ENCODE measurements at regions not wholly inside any gene's neighbourhood (a gene's known extent, or its start where the extent isn't known, plus 50 kb on each side); places are given as distances from the start of the nearest gene placed in this dataset.
A peak's percentile ranks its signal among the peaks of the same experiment; 100 is the strongest.

DNA sequence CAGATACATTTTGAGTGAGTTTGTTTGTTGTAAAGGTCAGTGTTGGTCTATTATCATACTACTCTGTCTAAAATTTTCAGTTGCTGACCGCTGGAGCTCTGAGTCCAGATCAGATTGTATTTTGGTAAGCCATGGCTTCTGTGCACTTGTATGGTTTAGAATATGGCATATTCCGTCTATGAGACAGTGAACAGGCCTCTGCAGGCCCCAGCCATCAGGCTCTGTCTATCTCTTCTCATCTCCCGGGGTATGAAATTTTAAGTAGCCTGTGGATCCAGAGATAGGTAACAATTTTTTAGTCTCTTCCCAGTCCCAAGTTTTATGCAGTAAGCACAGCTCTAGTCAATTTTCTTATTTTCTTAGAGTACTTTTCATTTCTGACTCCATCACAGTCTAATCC is 1929.1 kb upstream of the SEL1L start:
- no peak for ATAC-seq
- H3K27ac ChIP-seq = no peak overlapping the region
- intact Hi-C loops (cut with DNase I) = no loop called here
- TF ChIP-seq, protein P1, sequence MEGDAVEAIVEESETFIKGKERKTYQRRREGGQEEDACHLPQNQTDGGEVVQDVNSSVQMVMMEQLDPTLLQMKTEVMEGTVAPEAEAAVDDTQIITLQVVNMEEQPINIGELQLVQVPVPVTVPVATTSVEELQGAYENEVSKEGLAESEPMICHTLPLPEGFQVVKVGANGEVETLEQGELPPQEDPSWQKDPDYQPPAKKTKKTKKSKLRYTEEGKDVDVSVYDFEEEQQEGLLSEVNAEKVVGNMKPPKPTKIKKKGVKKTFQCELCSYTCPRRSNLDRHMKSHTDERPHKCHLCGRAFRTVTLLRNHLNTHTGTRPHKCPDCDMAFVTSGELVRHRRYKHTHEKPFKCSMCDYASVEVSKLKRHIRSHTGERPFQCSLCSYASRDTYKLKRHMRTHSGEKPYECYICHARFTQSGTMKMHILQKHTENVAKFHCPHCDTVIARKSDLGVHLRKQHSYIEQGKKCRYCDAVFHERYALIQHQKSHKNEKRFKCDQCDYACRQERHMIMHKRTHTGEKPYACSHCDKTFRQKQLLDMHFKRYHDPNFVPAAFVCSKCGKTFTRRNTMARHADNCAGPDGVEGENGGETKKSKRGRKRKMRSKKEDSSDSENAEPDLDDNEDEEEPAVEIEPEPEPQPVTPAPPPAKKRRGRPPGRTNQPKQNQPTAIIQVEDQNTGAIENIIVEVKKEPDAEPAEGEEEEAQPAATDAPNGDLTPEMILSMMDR (IDR thresholded peaks at IDR 0.05) = no peak
- H3K4me3 ChIP-seq = no peak overlapping the region
- no peaks in the 10 kb centered on the region for H3K36me3 ChIP-seq
- no peak for DNase-seq
- no peaks in the 10 kb centered on the region for H3K9me3 ChIP-seq
- no peak for FAIRE-seq
- no peaks in the 10 kb centered on the region for H3K27me3 ChIP-seq
- H3K4me1 ChIP-seq = no peaks in the 10 kb centered on the region
- WGBS, 2 donors = 92 to 94% methylated on average over 3 of the region's 3 CpGs

DNA sequence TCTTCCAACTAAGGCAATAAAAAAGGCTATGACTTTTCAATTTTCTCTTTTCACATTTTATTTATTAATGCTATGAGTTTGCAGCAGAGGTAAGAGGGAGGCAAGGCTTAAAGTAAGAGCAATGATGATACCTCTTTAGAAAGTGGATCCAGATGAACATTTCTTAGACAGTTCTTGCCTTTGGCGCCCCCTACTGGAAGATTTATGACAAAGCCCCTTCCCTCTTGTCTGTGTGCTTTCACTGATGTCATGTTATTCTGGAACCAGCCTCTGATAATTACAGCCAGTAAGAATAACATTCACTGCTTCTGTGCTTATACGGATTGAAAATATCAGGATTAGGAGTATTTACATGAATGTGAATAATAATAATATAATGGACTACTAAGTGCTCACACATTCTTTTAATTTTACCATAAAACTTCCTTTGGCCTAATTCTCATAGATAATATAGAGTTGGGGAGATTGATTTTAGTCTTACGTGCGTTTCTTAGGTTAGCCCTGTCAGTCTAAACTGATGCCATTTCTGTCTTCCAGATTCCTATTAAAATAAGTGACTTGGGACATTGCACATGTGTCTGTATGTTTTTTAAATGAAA is 1929.9 kb upstream of the SEL1L start:
- H3K4me1 ChIP-seq = no peaks in the 10 kb centered on the region
- H3K27me3 ChIP-seq = no peaks in the 10 kb centered on the region
- no peaks in the 10 kb centered on the region for H3K36me3 ChIP-seq
- H3K27ac ChIP-seq = no peak overlapping the region
- no peak for FAIRE-seq
- 45 to 54% methylated on average over 4 of the region's 4 CpGs for WGBS, 2 donors
- no peak overlapping the region for H3K4me3 ChIP-seq
- peak in 3 of 6 donors; percentile 19 to 53 (median 20) for DNase-seq
- TF ChIP-seq, protein P1 (IDR thresholded peaks at IDR 0.05) = peak; percentile 59 to 70 (median 62)
- peak in 3 of 4 donors; percentile 56 to 79 (median 71) for ATAC-seq
- no peaks in the 10 kb centered on the region for H3K9me3 ChIP-seq
- intact Hi-C loops (cut with DNase I) = no loop called here

DNA sequence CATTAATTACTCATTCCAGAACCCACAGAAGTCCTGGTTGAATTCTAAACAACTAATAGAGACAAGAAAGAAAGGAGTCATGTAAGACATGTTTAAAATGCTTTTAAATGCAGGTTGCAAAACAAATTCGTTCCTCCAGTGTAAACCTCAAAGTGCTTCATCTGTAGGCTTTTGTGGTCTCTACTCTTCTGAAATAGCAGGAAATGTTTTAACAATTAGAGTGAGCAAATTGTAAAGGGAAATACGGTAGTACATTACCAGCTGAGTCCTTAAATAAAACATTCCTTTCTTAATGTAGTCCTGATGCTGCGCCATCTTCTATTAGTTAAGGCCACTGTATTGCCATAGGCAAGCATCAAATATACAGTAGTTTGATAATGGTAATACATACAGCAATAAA is 1934.2 kb upstream of the SEL1L start:
- Histone ChIP-seq H3K4me1 (no peaks in the 10 kb centered on the region), H3K9me3 (no peaks in the 10 kb centered on the region), H3K27me3 (no peaks in the 10 kb centered on the region), H3K27ac (no peak overlapping the region), H3K36me3 (no peaks in the 10 kb centered on the region), H3K4me3 (no peak overlapping the region)
- intact Hi-C loops (cut with DNase I) = no loop called here
- DNase-seq (no peak), FAIRE-seq (no peak), ATAC-seq (no peak)
- TF ChIP-seq, protein P1 (IDR thresholded peaks at IDR 0.05) = no peak
- 73 to 84% methylated on average over 3 of the region's 3 CpGs for WGBS, 2 donors

DNA sequence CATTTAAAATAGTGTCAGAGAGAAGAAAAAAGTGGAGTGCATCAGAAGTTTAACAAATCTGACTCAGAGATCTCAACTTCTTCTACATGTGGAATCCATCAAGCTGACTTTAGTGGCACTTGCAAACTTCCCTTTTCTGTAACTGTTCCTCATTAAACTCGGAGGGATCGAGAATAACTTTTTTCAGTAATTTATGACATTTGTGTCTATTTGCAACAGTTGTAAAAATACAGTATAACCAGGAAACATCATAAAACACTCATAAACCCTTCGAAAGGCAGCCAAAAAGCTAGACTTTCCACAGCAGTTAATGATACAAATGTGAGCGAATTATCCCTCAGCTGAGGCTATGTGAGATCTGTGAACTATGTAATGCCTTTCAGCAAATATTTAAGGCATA is 1936.8 kb upstream of the SEL1L start:
- FAIRE-seq (no peak), DNase-seq (no peak), ATAC-seq (no peak)
- H3K36me3 ChIP-seq = no peaks in the 10 kb centered on the region
- no peak overlapping the region for H3K4me3 ChIP-seq
- intact Hi-C loops (cut with DNase I) = no loop called here
- no peaks in the 10 kb centered on the region for H3K9me3 ChIP-seq
- H3K27ac ChIP-seq = no peak overlapping the region
- 77% methylated on average over 4 of the region's 4 CpGs for WGBS, 2 donors
- no peaks in the 10 kb centered on the region for H3K4me1 ChIP-seq
- TF ChIP-seq, protein P1 (IDR thresholded peaks at IDR 0.05) = no peak
- no peaks in the 10 kb centered on the region for H3K27me3 ChIP-seq

DNA sequence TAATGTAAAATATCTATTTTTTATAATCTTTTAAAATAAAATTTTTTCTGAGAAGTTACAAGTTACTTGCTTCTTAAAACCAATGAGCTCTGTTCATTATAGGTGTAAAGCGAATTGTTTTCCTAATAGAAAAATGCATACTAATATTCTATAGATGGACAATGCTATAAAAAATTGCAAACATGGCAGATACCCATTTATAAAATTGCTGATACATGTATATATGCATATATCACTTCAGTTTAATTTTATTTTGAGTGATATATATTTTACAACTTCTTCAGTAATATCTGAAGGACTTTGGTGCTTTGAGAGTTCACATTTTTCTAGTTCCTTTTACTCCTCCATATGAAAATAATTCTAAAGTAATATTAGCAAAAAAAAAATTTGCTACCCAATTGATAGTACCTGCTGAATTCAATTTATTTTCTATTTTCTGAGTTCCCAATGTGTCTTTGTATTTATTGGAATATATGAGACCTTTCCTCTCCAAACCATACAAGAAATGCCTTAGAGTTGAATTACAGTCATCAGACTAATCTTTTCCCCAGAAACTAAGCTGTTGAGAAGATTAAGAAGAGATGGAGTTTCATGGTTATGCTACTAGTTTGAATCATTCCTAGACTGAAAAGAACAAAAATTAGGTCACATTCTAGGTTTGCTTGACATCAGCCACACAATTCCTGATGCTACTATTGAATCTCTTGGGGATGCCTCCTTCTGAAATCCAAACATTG is 1937.5 kb upstream of the SEL1L start:
- H3K36me3 ChIP-seq = no peaks in the 10 kb centered on the region
- TF ChIP-seq, protein P1 (IDR thresholded peaks at IDR 0.05) = no peak
- H3K27me3 ChIP-seq = no peaks in the 10 kb centered on the region
- no peak overlapping the region for H3K27ac ChIP-seq
- FAIRE-seq = no peak
- no peak for ATAC-seq
- intact Hi-C loops (cut with DNase I) = no loop called here
- 92 to 96% methylated on average over 1 of the region's 1 CpG for WGBS, 2 donors
- H3K4me3 ChIP-seq = no peak overlapping the region
- no peaks in the 10 kb centered on the region for H3K9me3 ChIP-seq
- no peaks in the 10 kb centered on the region for H3K4me1 ChIP-seq
- DNase-seq = no peak
